OCI-LY3 (cell line): ENCODE measurements at regions not wholly inside any gene's neighbourhood (a gene's known extent, or its start where the extent isn't known, plus 50 kb on each side); places are given as distances from the start of the nearest gene placed in this dataset.

Source experiments
- H2AFZ ChIP-seq: fragments of 200-600, 300-600 bp; shearing (Covaris generic); 2 replicates; pipeline ENCODE4 v1.6.0; 2014; ENCODE audit warnings: antibody characterized with exemption, low read depth, low read length
- H3K27ac ChIP-seq: fragments of 200-600, 300-600 bp; sonication (generic); 2 replicates; pipeline ENCODE4 v1.5.1; 2014; ENCODE audit warnings: mild to moderate bottlenecking, low read length, moderate library complexity, mixed read lengths
- H3K27me3 ChIP-seq: fragments of 200-600, 300-600 bp; sonication (generic); 2 replicates; pipeline ENCODE4 v1.6.1; 2014; ENCODE audit warnings: low read depth, low read length, mixed read lengths
- H3K36me3 ChIP-seq: fragments of 200-600, 300-600 bp; sonication (generic); replicated peaks from 2 replicates; pipeline ENCODE3; 2014; ENCODE audit warnings: low read depth, low read length, mixed read lengths
- H3K4me1 ChIP-seq: fragments of 300-600, 200-600 bp; sonication (generic); 2 replicates; pipeline ENCODE4 v1.6.1; 2014; ENCODE audit warnings: low read length, mixed read lengths
- H3K4me2 ChIP-seq: fragments of 200-600, 300-600 bp; sonication (generic); 2 replicates; pipeline ENCODE4 v1.6.1; 2014; ENCODE audit warnings: low read length, mixed read lengths
- H3K4me3 ChIP-seq: fragments of 300-600, 200-600 bp; sonication (generic); 2 replicates; pipeline ENCODE4 v1.5.1; 2014; ENCODE audit warnings: antibody characterized with exemption, mild to moderate bottlenecking, low read length, moderate library complexity
- H3K79me2 ChIP-seq: fragments of 300-600, 200-600 bp; shearing (Covaris generic); 2 replicates; pipeline ENCODE4 v1.6.1; 2014; ENCODE audit warnings: mild to moderate bottlenecking, low read length, mixed read lengths
- H3K9ac ChIP-seq: fragments of 300-600, 200-600 bp; shearing (Covaris generic); 2 replicates; pipeline ENCODE4 v1.6.0; 2014; ENCODE audit warnings: mild to moderate bottlenecking, low read length, moderate library complexity
- H3K9me3 ChIP-seq: fragments of 200-600, 300-600 bp; shearing (Covaris generic); 2 replicates; pipeline ENCODE4 v1.6.1; 2014; ENCODE audit warnings: low read length, mixed read lengths; ENCODE audit not compliant: insufficient read depth
- H4K20me1 ChIP-seq: fragments of 200-600, 300-600 bp; sonication (generic); 2 replicates; pipeline ENCODE4 v1.6.1; 2016; ENCODE audit warnings: low read length, mixed read lengths; ENCODE audit not compliant: insufficient read depth
- CTCF ChIP-seq: fragments of 200-600, 300-600 bp; sonication (generic); IDR thresholded peaks from 2 replicates; pipeline ENCODE4 v1.5.1; 2014; ENCODE audit warnings: antibody characterized with exemption, low read length, low read depth
- EZH2phosphoT487 ChIP-seq: fragments of 200-600 bp; shearing (Covaris generic); IDR thresholded peaks from 2 replicates; pipeline ENCODE4 v1.6.1; 2018; ENCODE audit warnings: antibody characterized with exemption, mixed run types, low read depth

GRCh38 chr13:74039667-74040066, 94.5 kb downstream of the KLF12 start:
- no peak overlapping the region for H3K27ac ChIP-seq
- H3K79me2 ChIP-seq: peaks cover 11% of the 10 kb centered on the region; the same call in 1 of the 2 replicates
- H3K4me1 ChIP-seq: peaks cover 9% of the 10 kb centered on the region
- H3K27me3 ChIP-seq: no peaks in the 10 kb centered on the region
- H4K20me1 ChIP-seq: no peaks in the 10 kb centered on the region
- no peak overlapping the region for H2AFZ ChIP-seq
- H3K36me3 ChIP-seq: no peaks in the 10 kb centered on the region
- no peak for TF ChIP-seq EZH2phosphoT487
- TF ChIP-seq CTCF: no peak
- H3K9me3 ChIP-seq: no peaks in the 10 kb centered on the region
- no peak overlapping the region for H3K4me3 ChIP-seq
- no peak overlapping the region for H3K9ac ChIP-seq
- no peak overlapping the region for H3K4me2 ChIP-seq

GRCh38 chr13:74039154-74039553, 95.0 kb downstream of the KLF12 start:
- Histone ChIP-seq H3K27ac (no peak overlapping the region), H3K27me3 (no peaks in the 10 kb centered on the region), H3K79me2 (peaks cover 11% of the 10 kb centered on the region; the same call in 1 of the 2 replicates), H3K4me1 (peaks cover 9% of the 10 kb centered on the region), H3K4me2 (no peak overlapping the region), H3K36me3 (no peaks in the 10 kb centered on the region), H3K9me3 (no peaks in the 10 kb centered on the region), H4K20me1 (no peaks in the 10 kb centered on the region), H3K4me3 (no peak overlapping the region), H3K9ac (no peak overlapping the region), H2AFZ (no peak overlapping the region)
- TF ChIP-seq CTCF (no peak), EZH2phosphoT487 (no peak)

- Histone ChIP-seq H3K27me3 (no peaks in the 10 kb centered on the region), H3K4me3 (no peak overlapping the region), H3K27ac (no peak overlapping the region), H3K4me1 (peaks cover 9% of the 10 kb centered on the region), H3K9ac (no peak overlapping the region), H4K20me1 (no peaks in the 10 kb centered on the region), H3K4me2 (no peak overlapping the region), H3K36me3 (no peaks in the 10 kb centered on the region), H2AFZ (no peak overlapping the region), H3K79me2 (peaks cover 11% of the 10 kb centered on the region; the same call in 1 of the 2 replicates), H3K9me3 (no peaks in the 10 kb centered on the region)
- TF ChIP-seq EZH2phosphoT487 (no peak), CTCF (no peak)
Measured at GRCh38 chr13:74037762-74038161, 96.4 kb downstream of the KLF12 start.

- Histone ChIP-seq H3K27ac (no peak overlapping the region), H3K27me3 (no peaks in the 10 kb centered on the region), H4K20me1 (no peaks in the 10 kb centered on the region), H3K36me3 (no peaks in the 10 kb centered on the region), H3K4me2 (no peak overlapping the region), H3K79me2 (peaks cover 11% of the 10 kb centered on the region; the same call in 1 of the 2 replicates), H3K4me3 (no peak overlapping the region), H3K9me3 (no peaks in the 10 kb centered on the region), H3K9ac (no peak overlapping the region), H2AFZ (no peak overlapping the region), H3K4me1 (peaks cover 17% of the 10 kb centered on the region)
- TF ChIP-seq EZH2phosphoT487 (no peak), CTCF (no peak)
Measured at GRCh38 chr13:74036373-74036772, 97.8 kb downstream of the KLF12 start.
